A673 (cell line): ENCODE measurements at regions not wholly inside any gene's neighbourhood (a gene's known extent, or its start where the extent isn't known, plus 50 kb on each side); places are given as distances from the start of the nearest gene placed in this dataset.
"Not testable (repeated sequence)": the region's sequence is repeated elsewhere in the genome, so short reads cannot be mapped to it uniquely, and the experiment has no call there.

Experiments used
- CTCF ChIP-seq: fragments of 300-800, 200-600 bp; sonication (generic); conservative IDR thresholded peaks from 2 replicates; pipeline ENCODE4 v1.5.1; 2017; ENCODE audit warnings: low read depth, mild to moderate bottlenecking, antibody characterized with exemption, low read length, moderate library complexity, mixed read lengths
- EZH2 ChIP-seq: fragments of 200-600 bp; sonication (generic); IDR thresholded peaks from 2 replicates; pipeline ENCODE4 v1.6.1; 2017; ENCODE audit warnings: borderline replicate concordance, low read depth, mild to moderate bottlenecking, mixed read lengths, antibody characterized with exemption, low read length; ENCODE audit not compliant: poor library complexity, severe bottlenecking

DNA sequence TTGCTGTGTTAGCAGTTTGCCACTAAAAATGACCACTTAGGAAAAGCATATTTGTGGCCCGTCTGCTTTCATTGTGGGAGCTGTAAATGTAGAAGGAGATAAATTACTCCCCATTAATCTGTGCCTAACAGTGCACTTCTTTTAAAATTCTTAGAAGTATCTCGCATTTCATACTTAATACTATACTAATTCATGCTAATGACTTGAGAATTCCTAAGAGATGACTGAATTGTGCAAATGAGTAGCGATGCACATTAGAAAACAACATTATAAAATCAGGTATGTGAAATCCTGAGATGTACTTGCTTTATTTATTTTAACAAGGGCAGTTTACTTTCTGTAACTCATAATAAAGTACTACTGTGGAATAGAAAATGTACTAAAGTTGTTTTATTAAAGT lies 494.6 kb upstream of the CHD1 start:
- not testable (repeated sequence) for TF ChIP-seq EZH2, CTCF
